Fibroblast of the aortic adventitia (primary cell): ENCODE measurements at regions not wholly inside any gene's neighbourhood (a gene's known extent, or its start where the extent isn't known, plus 50 kb on each side); places are given as distances from the start of the nearest gene placed in this dataset.

Experiments
- DNase-seq: peaks from one replicate; pipeline ENCODE4 v3.0.0-alpha.2; 2010; ENCODE audit warnings: low read depth
- H3K4me3 ChIP-seq: 2 replicates; pipeline ENCODE4 v1.5.1; 2011; ENCODE audit warnings: low read depth, mild to moderate bottlenecking, control low read depth, low read length, moderate library complexity
- TF ChIP-seq, protein P1 (sequence below): IDR thresholded peaks from 2 replicates; pipeline ENCODE4 v1.5.1; 2011; ENCODE audit warnings: mild to moderate bottlenecking, low read length, control low read depth, inconsistent platforms; ENCODE audit not compliant: insufficient read depth

DNA sequence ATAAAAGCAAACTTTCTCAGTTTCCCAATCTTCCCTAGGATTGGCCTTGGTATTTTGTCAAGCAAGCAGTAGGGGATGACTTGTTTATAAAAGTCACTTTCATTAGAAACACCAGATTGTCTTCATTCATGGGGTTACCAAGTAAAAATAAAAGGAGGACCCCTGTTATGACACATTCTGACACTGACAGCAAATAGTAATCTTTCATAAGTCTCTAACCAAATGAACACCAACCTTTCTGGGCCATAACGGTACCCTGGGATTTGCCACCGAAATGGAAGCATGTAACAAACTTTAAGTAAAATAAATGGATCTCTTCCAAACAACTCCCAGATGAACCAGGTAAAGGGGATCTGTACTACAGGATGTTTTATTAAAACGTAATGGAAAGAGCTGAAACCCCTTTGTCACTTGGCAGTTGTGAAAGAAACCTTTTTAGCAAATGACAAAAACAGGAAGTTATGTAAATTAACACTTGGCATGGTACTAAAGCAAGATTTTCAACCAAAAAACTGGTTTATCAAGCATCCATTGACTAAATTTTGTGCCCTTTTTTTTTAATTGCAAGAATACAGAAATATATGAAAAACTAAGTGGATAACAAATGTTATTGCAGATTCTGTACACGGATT is 335.6 kb downstream of the RBM26 start:
- no peak for DNase-seq
- no peak overlapping the region for H3K4me3 ChIP-seq
- TF ChIP-seq, protein P1, sequence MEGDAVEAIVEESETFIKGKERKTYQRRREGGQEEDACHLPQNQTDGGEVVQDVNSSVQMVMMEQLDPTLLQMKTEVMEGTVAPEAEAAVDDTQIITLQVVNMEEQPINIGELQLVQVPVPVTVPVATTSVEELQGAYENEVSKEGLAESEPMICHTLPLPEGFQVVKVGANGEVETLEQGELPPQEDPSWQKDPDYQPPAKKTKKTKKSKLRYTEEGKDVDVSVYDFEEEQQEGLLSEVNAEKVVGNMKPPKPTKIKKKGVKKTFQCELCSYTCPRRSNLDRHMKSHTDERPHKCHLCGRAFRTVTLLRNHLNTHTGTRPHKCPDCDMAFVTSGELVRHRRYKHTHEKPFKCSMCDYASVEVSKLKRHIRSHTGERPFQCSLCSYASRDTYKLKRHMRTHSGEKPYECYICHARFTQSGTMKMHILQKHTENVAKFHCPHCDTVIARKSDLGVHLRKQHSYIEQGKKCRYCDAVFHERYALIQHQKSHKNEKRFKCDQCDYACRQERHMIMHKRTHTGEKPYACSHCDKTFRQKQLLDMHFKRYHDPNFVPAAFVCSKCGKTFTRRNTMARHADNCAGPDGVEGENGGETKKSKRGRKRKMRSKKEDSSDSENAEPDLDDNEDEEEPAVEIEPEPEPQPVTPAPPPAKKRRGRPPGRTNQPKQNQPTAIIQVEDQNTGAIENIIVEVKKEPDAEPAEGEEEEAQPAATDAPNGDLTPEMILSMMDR = no peak

DNA sequence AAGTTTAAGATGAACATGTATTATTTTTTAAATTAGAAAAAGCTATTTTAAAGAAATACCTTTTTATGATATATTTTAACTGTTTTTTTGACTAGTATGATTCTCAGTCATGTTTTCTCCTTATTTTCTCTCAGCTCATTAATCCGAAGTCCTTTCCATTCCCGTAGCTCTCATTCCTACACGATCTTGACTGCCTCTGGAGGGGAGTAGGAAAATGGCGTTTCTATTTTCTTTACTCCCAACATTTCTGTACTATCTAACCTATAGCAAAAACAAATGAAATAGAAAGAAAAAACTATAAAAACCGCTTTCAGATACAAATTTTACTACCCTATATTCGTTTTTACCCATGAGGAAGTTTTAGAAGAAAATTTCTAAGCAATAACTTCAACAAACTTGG is 343.8 kb downstream of the RBM26 start:
- DNase-seq = no peak
- TF ChIP-seq, protein P1 = no peak
- no peak overlapping the region for H3K4me3 ChIP-seq

DNA sequence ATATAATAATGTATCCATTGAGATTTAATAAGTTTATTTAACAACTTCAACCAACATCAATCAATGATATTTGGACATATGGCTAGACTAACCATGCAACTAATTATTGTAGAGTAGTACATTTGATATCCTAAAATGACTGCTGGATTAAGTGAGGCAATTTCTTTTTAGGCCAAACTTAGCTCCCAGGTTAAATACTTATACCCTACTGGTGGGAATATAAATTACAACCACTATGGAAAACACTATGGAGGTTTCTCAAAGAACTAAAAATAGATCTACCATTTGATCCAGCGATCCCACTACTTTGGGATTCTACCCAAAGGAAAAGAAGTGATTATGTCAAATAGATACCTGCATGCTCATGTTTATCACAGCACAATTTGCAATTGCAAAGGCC is 345.8 kb downstream of the RBM26 start:
- TF ChIP-seq, protein P1 = no peak
- H3K4me3 ChIP-seq = no peak overlapping the region
- no peak for DNase-seq

DNA sequence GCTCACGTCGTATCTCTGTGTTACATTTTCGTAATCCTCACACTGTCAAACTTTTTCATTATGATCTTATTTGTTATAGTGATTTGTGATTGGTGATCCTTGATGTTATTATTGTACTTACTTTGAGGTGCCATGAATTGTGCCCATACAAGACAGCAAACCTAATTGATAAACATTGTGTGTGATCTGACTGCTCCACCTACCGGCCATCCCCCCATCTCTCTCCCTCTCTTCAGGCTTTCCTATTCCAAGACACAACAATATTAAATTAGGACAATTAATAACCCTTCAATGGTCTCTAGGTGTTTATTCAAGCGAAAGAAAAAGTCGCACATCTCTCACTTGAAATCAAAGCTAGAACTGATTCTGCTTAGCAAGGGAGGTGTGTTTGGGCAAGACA is 349.3 kb downstream of the RBM26 start:
- TF ChIP-seq, protein P1 = no peak
- no peak for DNase-seq
- no peak overlapping the region for H3K4me3 ChIP-seq

DNA sequence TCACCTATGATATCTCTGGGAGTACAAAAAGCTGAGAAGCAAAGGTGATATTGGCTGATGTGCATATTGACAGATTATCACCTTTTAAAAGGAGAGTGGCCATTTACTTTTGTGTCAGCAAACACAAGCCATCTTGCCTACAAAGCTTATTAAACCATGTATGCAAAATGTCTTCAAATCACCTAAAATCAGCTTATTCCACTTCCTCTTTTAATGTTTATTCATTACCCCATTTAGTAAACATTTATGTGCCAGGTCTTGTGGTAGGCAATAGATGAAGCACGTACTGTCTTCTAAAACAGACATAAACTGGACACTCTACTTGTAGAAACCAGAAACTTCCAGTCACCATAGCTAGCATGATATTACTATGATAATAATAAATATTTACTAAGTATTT is 354.6 kb downstream of the RBM26 start:
- TF ChIP-seq, protein P1 = no peak
- H3K4me3 ChIP-seq = no peak overlapping the region
- DNase-seq = no peak

DNA sequence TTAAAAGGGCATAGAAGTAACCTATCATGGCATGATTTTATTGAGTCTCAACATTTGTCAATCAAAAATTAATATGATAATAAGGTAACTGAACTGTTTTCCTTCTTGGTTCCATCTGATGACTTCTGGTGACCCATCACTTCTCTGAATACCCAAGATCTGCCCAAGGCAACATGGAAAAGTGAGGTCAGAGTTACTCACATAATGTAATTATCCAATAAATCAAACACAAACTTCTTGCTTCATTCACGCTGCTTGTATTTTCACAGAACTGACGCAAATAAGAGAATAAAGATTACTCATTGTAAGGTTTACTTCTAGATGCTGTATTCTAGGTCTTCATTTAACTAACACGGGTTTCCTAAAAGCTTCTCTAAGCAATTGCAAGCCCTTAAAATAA is 361.6 kb downstream of the RBM26 start:
- TF ChIP-seq, protein P1 = no peak
- no peak overlapping the region for H3K4me3 ChIP-seq
- DNase-seq = no peak

DNA sequence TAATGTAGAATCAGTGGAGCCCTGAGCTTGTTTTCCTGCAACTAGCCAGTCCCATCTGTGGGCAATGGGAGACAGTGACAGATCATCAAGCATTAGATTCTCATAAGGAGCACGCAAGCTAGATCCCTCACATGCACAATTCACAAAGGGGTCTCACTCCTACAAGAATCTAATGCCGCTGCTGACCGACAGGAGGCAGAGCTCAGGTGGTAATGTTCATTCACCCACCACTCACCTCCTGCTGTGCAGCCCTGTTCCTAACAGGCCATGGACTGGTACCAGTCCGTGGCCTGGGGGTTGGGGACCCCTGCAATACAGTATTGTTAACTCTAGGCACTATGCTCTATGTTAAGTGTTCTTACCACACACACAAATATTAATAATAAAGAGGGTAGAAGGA is 362.8 kb downstream of the RBM26 start:
- H3K4me3 ChIP-seq = no peak overlapping the region
- TF ChIP-seq, protein P1 = no peak
- no peak for DNase-seq
